IPS-15b (cell line): ENCODE measurements at regions not wholly inside any gene's neighbourhood (a gene's known extent, or its start where the extent isn't known, plus 50 kb on each side); places are given as distances from the start of the nearest gene placed in this dataset.

ENCODE experiments used
- H3K27me3 ChIP-seq: one replicate; pipeline ENCODE4 v1.6.1; 2013; ENCODE audit warnings: low read length; ENCODE audit not compliant: control insufficient read depth, insufficient read depth
- H3K36me3 ChIP-seq: one replicate; pipeline ENCODE4 v1.6.1; 2013; ENCODE audit warnings: low read length; ENCODE audit not compliant: control insufficient read depth, insufficient read depth
- H3K4me1 ChIP-seq: one replicate; pipeline ENCODE4 v1.6.1; 2013; ENCODE audit warnings: mild to moderate bottlenecking, low read length; ENCODE audit not compliant: control insufficient read depth, insufficient read depth
- H3K4me3 ChIP-seq: one replicate; pipeline ENCODE4 v1.5.1; 2013; ENCODE audit warnings: low read depth, low read length
- H3K9ac ChIP-seq: one replicate; pipeline ENCODE4 v1.6.1; 2013; ENCODE audit warnings: low read depth, mild to moderate bottlenecking, low read length
- H3K9me3 ChIP-seq: one replicate; pipeline ENCODE4 v1.6.1; 2013; ENCODE audit warnings: mild to moderate bottlenecking, low read length; ENCODE audit not compliant: control insufficient read depth, insufficient read depth

GRCh38 chr6:120620900-120621299 lies 713.4 kb downstream of the TBC1D32 start:
- Histone ChIP-seq H3K36me3 (no peaks in the 10 kb centered on the region), H3K9me3 (no peaks in the 10 kb centered on the region), H3K4me3 (no peak overlapping the region), H3K4me1 (peaks cover 5% of the 10 kb centered on the region), H3K9ac (no peak overlapping the region), H3K27me3 (no peaks in the 10 kb centered on the region)

- Histone ChIP-seq H3K9me3 (no peaks in the 10 kb centered on the region), H3K4me3 (no peak overlapping the region), H3K36me3 (no peaks in the 10 kb centered on the region), H3K9ac (no peak overlapping the region), H3K27me3 (no peaks in the 10 kb centered on the region), H3K4me1 (no peaks in the 10 kb centered on the region)
Measured at GRCh38 chr6:120615238-120615637, 719.0 kb downstream of the TBC1D32 start.

- Histone ChIP-seq H3K27me3 (no peaks in the 10 kb centered on the region), H3K4me1 (no peaks in the 10 kb centered on the region), H3K4me3 (no peak overlapping the region), H3K9me3 (no peaks in the 10 kb centered on the region), H3K36me3 (no peaks in the 10 kb centered on the region), H3K9ac (no peak overlapping the region)
Measured at GRCh38 chr6:120614723-120615122, 719.6 kb downstream of the TBC1D32 start.

GRCh38 chr6:120608826-120609225 lies 725.5 kb downstream of the TBC1D32 start:
- Histone ChIP-seq H3K36me3 (no peaks in the 10 kb centered on the region), H3K9ac (no peak overlapping the region)

GRCh38 chr6:120606743-120607142 lies 727.5 kb downstream of the TBC1D32 start:
- Histone ChIP-seq H3K27me3 (no peaks in the 10 kb centered on the region), H3K9ac (no peak overlapping the region), H3K4me1 (no peaks in the 10 kb centered on the region), H3K4me3 (no peak overlapping the region), H3K36me3 (no peaks in the 10 kb centered on the region), H3K9me3 (no peaks in the 10 kb centered on the region)

More at GRCh38 chr6:120608826-120609225, 725.5 kb downstream of the TBC1D32 start:
- no peaks in the 10 kb centered on the region for H3K27me3 ChIP-seq
- no peaks in the 10 kb centered on the region for H3K4me1 ChIP-seq
- no peak overlapping the region for H3K4me3 ChIP-seq
- H3K9me3 ChIP-seq = no peaks in the 10 kb centered on the region

- H3K9me3 ChIP-seq = no peaks in the 10 kb centered on the region
- H3K36me3 ChIP-seq = no peaks in the 10 kb centered on the region
- H3K9ac ChIP-seq = no peak overlapping the region
Measured at GRCh38 chr6:120604510-120604909, 729.8 kb downstream of the TBC1D32 start.

GRCh38 chr6:120590611-120591010 lies 743.7 kb downstream of the TBC1D32 start:
- no peak overlapping the region for H3K4me3 ChIP-seq
- H3K27me3 ChIP-seq = no peaks in the 10 kb centered on the region

More at GRCh38 chr6:120604510-120604909, 729.8 kb downstream of the TBC1D32 start:
- no peaks in the 10 kb centered on the region for H3K4me1 ChIP-seq
- no peaks in the 10 kb centered on the region for H3K27me3 ChIP-seq
- no peak overlapping the region for H3K4me3 ChIP-seq

GRCh38 chr6:120588424-120588823 lies 745.9 kb downstream of the TBC1D32 start:
- no peaks in the 10 kb centered on the region for H3K9me3 ChIP-seq
- no peaks in the 10 kb centered on the region for H3K27me3 ChIP-seq
- no peaks in the 10 kb centered on the region for H3K36me3 ChIP-seq
- peaks cover 2% of the 10 kb centered on the region for H3K4me1 ChIP-seq
- no peak overlapping the region for H3K9ac ChIP-seq
- H3K4me3 ChIP-seq = no peak overlapping the region

More at GRCh38 chr6:120590611-120591010, 743.7 kb downstream of the TBC1D32 start:
- no peaks in the 10 kb centered on the region for H3K36me3 ChIP-seq
- no peaks in the 10 kb centered on the region for H3K4me1 ChIP-seq
- H3K9ac ChIP-seq = no peak overlapping the region
- H3K9me3 ChIP-seq = no peaks in the 10 kb centered on the region

- H3K27me3 ChIP-seq = no peaks in the 10 kb centered on the region
Measured at GRCh38 chr6:120587381-120587780, 746.9 kb downstream of the TBC1D32 start.

GRCh38 chr6:120584111-120584760 lies 750.0 kb downstream of the TBC1D32 start:
- Histone ChIP-seq H3K27me3 (no peaks in the 10 kb centered on the region), H3K4me1 (peaks cover 2% of the 10 kb centered on the region), H3K9ac (no peak overlapping the region), H3K9me3 (no peaks in the 10 kb centered on the region), H3K36me3 (no peaks in the 10 kb centered on the region), H3K4me3 (no peak overlapping the region)

More at GRCh38 chr6:120587381-120587780, 746.9 kb downstream of the TBC1D32 start:
- Histone ChIP-seq H3K4me1 (peaks cover 2% of the 10 kb centered on the region), H3K9me3 (no peaks in the 10 kb centered on the region), H3K36me3 (no peaks in the 10 kb centered on the region), H3K9ac (no peak overlapping the region), H3K4me3 (no peak overlapping the region)

- H3K4me1 ChIP-seq = no peaks in the 10 kb centered on the region
- H3K27me3 ChIP-seq = no peaks in the 10 kb centered on the region
- no peaks in the 10 kb centered on the region for H3K36me3 ChIP-seq
- H3K9me3 ChIP-seq = no peaks in the 10 kb centered on the region
- no peak overlapping the region for H3K4me3 ChIP-seq
- H3K9ac ChIP-seq = no peak overlapping the region
Measured at GRCh38 chr6:120576061-120576460, 758.2 kb downstream of the TBC1D32 start.

GRCh38 chr6:120569714-120570113 lies 764.6 kb downstream of the TBC1D32 start:
- no peaks in the 10 kb centered on the region for H3K9me3 ChIP-seq

More at GRCh38 chr6:120569714-120570113, 764.6 kb downstream of the TBC1D32 start:
- Histone ChIP-seq H3K9ac (no peak overlapping the region), H3K36me3 (no peaks in the 10 kb centered on the region), H3K4me3 (no peak overlapping the region), H3K27me3 (no peaks in the 10 kb centered on the region), H3K4me1 (no peaks in the 10 kb centered on the region)
